Nephron (organoid): ENCODE measurements at regions not wholly inside any gene's neighbourhood (a gene's known extent, or its start where the extent isn't known, plus 50 kb on each side); places are given as distances from the start of the nearest gene placed in this dataset.
"Not testable (repeated sequence)": the region's sequence is repeated elsewhere in the genome, so short reads cannot be mapped to it uniquely, and the experiment has no call there.

Experiments
- H3K27ac Mint-ChIP-seq, 3 experiments: 2 replicates each; pipeline ENCODE4 v1.8.0; 2020; ENCODE audit warnings: mixed read lengths in 3 of 3, mild to moderate bottlenecking in 2 of 3, moderate library complexity in 1 of 3
- H3K27me3 Mint-ChIP-seq: 2 replicates; pipeline ENCODE4 v1.8.0; 2021; ENCODE audit warnings: low read depth, mild to moderate bottlenecking, moderate library complexity, mixed read lengths
- H3K36me3 Mint-ChIP-seq: 2 replicates; pipeline ENCODE4 v1.8.0; 2020; ENCODE audit warnings: low read depth, mixed read lengths
- H3K4me1 Mint-ChIP-seq: 2 replicates; pipeline ENCODE4 v1.8.0; 2020; ENCODE audit warnings: mixed read lengths
- H3K4me3 Mint-ChIP-seq, 3 experiments: 2 replicates each; pipeline ENCODE4 v1.8.0; 2020; ENCODE audit warnings: mild to moderate bottlenecking in 3 of 3, mixed read lengths in 3 of 3, moderate library complexity in 2 of 3
- H3K9me3 Mint-ChIP-seq: 2 replicates; pipeline ENCODE4 v1.8.0; 2020; ENCODE audit warnings: mixed read lengths
- CTCF ChIP-seq, 3 experiments: fragments of 200-600 bp; sonication (generic); IDR thresholded peaks; one replicate each; pipeline ENCODE4 v1.5.0; 2021; ENCODE audit warnings: antibody characterized with exemption in 3 of 3; ENCODE audit not compliant: unreplicated experiment in 3 of 3

GRCh38 chr1:100799954-100800612 is 80.5 kb downstream of the VCAM1 start:
- H3K4me1 Mint-ChIP-seq = peaks cover 11% of the 10 kb centered on the region
- no peak overlapping the region for H3K4me3 Mint-ChIP-seq
- peaks cover 5% of the 10 kb centered on the region for H3K27me3 Mint-ChIP-seq
- H3K27ac Mint-ChIP-seq = no peak overlapping the region
- no peaks in the 10 kb centered on the region for H3K36me3 Mint-ChIP-seq
- H3K9me3 Mint-ChIP-seq = peaks cover 11% of the 10 kb centered on the region
- no peak for TF ChIP-seq CTCF (IDR thresholded peaks at IDR 0.05; ENCODE audit: unreplicated experiment in 3 of 3)

DNA sequence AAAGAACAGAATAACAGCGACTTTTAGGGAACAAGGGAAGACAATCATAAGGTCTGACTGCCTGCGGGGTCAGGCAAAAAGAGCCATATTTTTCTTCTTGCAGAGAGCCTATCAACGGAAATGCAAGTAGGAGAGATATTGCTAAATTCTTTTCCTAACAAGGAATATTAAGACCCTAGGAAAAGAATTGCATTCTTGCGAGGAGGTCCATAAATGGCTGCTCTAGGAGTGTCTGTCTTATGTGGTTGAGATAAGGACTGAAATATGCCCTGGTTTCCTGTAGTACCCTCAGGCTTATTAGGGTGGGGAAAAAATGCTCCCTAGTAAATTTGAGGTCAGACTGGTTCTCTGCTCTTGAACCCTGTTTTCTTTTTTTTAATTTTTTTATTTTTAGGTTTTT is 81.7 kb downstream of the VCAM1 start:
- not testable (repeated sequence) for H3K27ac Mint-ChIP-seq, H3K4me3 Mint-ChIP-seq, H3K36me3 Mint-ChIP-seq, H3K4me1 Mint-ChIP-seq, H3K27me3 Mint-ChIP-seq
- peaks cover 11% of the 10 kb centered on the region for H3K9me3 Mint-ChIP-seq

- H3K4me1 Mint-ChIP-seq, H3K36me3 Mint-ChIP-seq, H3K27ac Mint-ChIP-seq, H3K27me3 Mint-ChIP-seq, H3K4me3 Mint-ChIP-seq: not testable (repeated sequence)
- H3K9me3 Mint-ChIP-seq = peaks cover 11% of the 10 kb centered on the region
Observed at GRCh38 chr1:100803280-100803679, 83.7 kb downstream of the VCAM1 start.

DNA sequence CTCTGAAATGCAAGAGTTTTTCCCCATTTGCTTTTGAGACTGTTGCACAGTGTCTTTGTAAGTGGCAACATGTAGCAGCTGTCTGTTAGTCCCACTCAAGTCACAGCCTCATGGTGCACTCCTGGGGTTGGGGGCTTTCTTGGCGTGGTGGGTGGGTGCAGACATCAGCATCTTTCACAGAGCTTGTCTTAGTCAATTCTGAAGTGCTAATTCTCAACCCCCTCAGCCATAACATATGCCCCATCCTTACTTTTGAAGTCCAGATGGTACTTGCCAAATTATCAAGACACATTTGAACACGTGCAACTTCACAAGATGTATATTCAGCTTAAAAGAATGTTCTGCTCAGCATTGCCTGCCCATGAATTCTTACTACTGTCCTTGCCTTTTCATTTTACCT is 87.1 kb downstream of the VCAM1 start:
- Mint-ChIP-seq H3K27ac (no peak overlapping the region), H3K4me3 (no peak overlapping the region), H3K36me3 (no peaks in the 10 kb centered on the region), H3K9me3 (peaks cover 4% of the 10 kb centered on the region), H3K4me1 (no peaks in the 10 kb centered on the region), H3K27me3 (no peaks in the 10 kb centered on the region)
- no peak for TF ChIP-seq CTCF (IDR thresholded peaks at IDR 0.05; ENCODE audit: unreplicated experiment in 3 of 3)

GRCh38 chr1:100810360-100810759 is 84.3 kb downstream of the EXTL2 start:
- no peaks in the 10 kb centered on the region for H3K36me3 Mint-ChIP-seq
- H3K9me3 Mint-ChIP-seq = peaks cover 2% of the 10 kb centered on the region
- no peak for TF ChIP-seq CTCF (IDR thresholded peaks at IDR 0.05; ENCODE audit: unreplicated experiment in 3 of 3)
- H3K4me3 Mint-ChIP-seq = no peak overlapping the region
- H3K27ac Mint-ChIP-seq = no peak overlapping the region
- H3K4me1 Mint-ChIP-seq = no peaks in the 10 kb centered on the region
- no peaks in the 10 kb centered on the region for H3K27me3 Mint-ChIP-seq

DNA sequence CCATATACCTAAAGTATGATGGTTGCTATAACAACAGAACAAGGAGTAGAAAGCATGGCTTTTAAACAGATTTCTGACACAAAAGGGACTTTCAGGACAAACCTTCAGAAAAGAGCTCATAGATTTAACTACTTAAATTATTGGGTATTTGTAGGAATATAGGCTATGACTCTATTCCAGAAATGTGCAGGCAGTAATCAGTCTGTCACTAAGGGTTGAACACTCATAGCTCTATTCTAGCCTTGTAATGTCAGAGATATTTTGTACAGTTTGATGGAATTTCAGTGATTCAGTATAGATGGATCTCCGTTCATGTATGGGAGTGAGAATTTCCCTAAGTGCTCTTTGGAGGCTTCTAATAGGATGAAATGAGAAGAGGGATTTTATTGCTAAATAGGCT is 82.8 kb downstream of the EXTL2 start:
- Mint-ChIP-seq H3K27me3 (no peaks in the 10 kb centered on the region), H3K4me1 (no peaks in the 10 kb centered on the region), H3K36me3 (no peaks in the 10 kb centered on the region), H3K27ac (no peak overlapping the region), H3K4me3 (no peak overlapping the region), H3K9me3 (peaks cover 2% of the 10 kb centered on the region)
- TF ChIP-seq CTCF (IDR thresholded peaks at IDR 0.05; ENCODE audit: unreplicated experiment in 3 of 3) = no peak

GRCh38 chr1:100814938-100815337 is 79.7 kb downstream of the EXTL2 start:
- not testable (repeated sequence) for H3K27ac Mint-ChIP-seq, H3K9me3 Mint-ChIP-seq, H3K4me1 Mint-ChIP-seq, H3K4me3 Mint-ChIP-seq, H3K36me3 Mint-ChIP-seq, H3K27me3 Mint-ChIP-seq
